Fibroblast of skin of abdomen (primary cell): ENCODE measurements at regions not wholly inside any gene's neighbourhood (a gene's known extent, or its start where the extent isn't known, plus 50 kb on each side); places are given as distances from the start of the nearest gene placed in this dataset.
A peak's percentile ranks its signal among the peaks of the same experiment; 100 is the strongest.
"Not testable (repeated sequence)": the region's sequence is repeated elsewhere in the genome, so short reads cannot be mapped to it uniquely, and the experiment has no call there.

Source experiments
- DNase-seq: peaks from one replicate; pipeline ENCODE4 v3.0.0-alpha.2; 2013

DNA sequence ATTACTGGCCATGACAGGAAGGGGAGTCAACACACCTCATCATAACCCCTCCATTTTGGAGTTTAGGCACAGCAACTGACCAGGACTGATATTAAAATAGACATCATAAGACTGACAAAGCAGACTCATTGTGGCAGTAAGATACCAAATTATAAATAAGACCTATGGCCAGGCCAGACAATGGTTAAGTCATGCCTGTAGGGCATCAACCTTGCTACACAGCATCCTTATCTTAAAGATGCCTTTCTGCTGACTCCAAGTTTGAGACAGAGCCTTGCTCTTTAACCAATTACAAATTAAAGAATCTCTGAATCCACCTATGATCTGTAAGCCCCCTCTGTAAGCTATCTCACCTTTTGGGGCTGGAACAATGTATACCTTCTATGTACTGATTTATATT lies 65.5 kb downstream of the VCX2 start:
- no peak for DNase-seq

DNA sequence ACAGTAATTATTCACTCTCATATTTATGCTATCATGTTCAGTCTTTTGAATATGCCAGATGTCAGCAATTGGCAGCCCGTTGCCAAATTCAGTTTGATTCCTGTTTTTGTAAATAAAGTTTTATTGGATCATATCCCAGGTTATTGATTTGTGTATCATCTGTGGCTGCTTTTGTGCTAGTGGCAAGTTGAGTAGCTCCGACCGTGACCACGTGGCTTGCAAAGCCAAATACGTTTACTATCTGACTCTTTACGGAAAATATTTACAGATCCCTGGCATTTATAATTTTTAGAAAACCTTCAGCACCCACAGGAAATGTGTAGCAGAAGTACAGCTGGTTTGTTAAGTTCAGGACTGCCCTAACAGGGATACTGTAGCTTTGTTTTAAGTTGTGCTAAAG lies 67.4 kb downstream of the VCX2 start:
- DNase-seq, result no peak

DNA sequence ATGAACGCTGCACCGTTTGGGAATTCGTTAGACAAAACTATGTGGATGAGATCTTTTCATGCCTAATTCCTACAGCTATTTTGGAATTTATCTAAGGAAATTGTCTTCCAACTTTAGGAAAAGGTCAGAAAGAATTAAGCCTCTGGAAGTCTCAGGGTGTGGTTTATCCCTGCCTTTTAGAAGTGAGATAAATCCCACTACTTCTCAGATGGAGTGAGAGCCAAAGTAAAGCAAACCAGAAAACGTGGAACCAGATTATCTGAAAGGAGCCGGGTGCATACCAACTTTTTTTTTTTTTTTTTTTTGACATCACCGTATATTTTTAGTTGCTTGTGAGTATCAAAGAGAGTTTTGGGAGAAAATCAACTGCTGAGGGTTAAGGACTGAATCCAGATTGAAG lies 79.6 kb downstream of the VCX2 start:
- DNase-seq, result no peak

DNA sequence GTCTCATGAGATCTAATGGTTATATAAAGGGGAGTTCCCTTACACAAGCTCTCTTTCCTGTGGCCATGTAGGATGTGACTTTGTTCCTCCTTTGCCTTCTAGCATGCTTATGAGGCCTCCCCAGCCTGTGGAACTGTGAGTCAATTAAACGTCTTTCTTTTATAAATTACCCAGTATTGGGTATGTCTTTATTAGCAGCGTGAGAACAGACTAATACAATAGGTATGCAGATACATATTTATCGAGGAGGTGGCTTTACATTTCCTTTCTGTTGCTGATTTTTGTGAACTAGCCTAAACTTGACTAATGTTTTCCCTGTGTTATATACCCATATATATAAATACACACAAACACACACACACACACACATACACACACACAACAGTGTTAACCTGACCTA lies 80.2 kb downstream of the VCX2 start:
- DNase-seq, result no peak

DNA sequence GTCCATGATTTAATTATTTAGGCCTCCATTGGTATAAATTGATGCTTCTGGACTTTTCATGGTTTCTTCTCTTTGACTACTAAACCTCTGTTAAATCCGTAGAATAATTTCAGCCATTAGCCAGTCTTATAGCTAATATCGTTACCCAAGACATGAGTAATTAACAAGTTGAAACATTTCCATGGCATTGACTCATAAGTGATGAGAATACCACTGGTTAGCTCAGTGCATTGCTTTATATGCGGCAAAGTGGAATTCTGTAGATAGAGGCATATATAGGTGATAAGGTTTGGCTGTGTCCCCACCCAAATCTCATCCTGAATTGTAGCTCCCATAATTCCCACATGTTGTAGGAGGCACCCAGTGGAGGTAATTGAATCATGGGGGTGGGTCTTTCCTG lies 80.6 kb downstream of the VCX2 start:
- no peak for DNase-seq

DNA sequence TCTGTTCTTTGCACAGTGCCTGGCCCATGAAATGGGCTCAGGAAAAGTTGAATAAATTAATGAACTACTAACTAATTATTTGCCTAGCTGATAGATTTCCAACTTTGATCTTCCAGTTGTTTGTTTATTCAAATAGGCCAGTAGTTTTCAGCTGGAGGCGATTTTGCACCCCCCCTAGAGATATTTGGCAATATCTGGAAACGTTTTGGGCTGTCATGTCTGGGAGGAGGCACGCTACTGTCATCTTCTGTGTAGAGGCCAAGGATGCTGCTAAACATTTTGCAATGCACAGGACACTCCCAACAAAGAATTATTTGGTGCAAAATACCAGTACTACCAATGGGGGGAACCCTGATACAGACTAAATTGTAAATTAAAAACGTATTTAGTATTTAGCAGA lies 81.9 kb downstream of the VCX2 start:
- DNase-seq, result no peak

DNA sequence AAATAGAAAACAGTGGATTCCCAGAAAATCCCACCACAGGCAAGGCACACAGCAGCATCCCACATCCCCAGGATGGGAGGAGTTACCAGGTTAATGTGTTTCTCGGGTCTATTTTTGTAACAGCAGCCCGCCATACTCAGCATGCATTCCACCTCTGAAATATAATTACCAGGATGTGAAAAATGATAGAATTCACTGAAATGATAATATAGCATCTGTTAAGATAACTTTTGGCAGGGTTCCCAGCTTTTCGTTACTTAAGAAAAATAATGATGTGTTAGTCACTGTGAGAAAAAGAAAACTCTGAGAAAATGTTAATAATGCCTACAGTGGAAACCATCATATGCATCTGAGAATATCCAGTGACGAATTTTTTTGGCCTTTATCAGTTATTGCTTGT lies 87.1 kb downstream of the VCX2 start:
- DNase-seq, result peak; percentile 84

DNA sequence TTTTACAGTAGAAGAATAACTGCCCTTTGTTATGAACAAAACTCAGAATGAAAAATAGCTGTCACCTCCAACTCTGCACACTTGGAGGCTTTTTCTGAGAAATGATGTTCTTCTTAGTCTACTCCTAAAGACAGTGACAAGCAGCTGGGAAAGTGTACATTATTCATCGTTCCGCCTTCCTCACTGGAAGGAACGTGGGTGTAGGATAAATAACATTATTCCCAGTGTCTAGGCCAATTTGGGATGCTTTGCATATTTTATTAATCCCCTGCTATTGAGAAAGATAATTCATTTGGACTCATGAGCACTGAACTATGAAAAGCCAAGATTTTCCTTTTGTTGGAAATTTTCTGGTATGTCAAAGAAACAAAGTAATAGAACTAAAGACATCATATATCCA lies 87.8 kb downstream of the VCX2 start:
- DNase-seq, result peak; percentile 77

DNA sequence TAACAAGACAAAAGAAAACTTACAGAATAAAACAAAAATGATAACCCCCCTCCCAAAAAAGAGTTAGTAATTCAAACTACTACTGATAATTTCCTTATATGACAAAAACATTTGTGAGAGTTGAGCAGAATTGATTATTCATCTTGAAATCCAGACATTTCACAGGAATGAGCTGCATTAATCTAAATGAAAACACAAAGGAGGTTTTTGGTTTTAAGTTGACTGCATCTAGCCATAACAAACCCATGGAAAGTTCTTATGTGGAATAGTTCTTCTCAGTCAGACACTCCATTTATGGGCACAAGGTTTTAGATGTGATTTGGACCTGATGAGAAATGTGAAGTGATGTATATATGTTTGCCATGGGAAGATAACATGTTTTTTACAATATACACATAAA lies 95.4 kb downstream of the VCX2 start:
- DNase-seq, result peak; percentile 66

DNA sequence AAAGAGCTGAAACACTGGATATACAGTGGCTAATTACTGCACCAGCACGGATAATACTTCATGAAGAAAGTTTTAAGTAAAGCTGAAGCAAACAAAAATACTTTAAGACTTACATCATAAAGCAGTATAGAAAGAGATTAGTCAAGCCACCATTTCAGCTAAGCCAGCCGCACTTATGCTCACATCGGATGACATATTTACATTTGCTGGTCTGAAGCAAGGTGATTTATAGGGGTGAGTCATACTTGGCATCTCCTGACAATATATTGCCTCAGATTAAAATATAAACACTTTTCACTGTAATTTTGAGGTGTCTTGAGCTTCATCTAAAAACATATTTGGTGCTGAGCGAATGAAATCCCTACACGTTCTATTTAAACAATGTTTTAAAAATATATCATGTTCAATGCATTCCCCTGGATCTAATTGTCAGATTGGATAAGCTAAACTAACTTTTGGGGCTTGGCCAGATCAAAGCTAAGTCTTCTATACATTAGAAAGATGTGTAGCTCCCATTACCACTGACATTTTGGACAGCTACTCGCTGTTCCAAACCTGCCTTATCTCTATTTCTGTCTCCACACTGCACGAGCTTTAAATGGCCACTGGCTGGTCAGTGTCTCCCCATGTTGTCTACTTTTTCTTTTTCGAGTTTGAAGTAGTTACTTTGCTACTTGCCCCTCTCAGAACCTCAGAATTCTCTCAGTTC lies 103.2 kb downstream of the VCX2 start:
- peak; percentile 88 for DNase-seq

DNA sequence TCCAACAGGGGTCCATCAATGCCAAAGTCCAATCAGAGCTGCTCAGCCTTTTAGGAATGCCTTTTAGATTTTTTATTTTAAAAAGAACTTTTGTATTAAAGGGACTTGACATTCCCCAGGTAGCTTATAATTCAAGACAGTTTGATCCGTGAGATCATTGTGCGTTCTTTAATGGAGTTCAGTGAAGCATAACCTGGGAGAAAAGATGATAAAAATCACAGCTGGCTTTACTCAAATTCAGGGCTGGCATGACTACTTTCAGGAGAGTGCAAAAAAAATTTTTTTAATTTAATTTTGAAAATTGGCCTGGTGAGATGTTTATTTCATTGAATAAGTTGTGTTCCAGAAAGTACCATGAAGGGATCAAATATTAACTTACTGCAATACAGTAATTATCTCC lies 118.2 kb downstream of the VCX2 start:
- DNase-seq, result no peak

DNA sequence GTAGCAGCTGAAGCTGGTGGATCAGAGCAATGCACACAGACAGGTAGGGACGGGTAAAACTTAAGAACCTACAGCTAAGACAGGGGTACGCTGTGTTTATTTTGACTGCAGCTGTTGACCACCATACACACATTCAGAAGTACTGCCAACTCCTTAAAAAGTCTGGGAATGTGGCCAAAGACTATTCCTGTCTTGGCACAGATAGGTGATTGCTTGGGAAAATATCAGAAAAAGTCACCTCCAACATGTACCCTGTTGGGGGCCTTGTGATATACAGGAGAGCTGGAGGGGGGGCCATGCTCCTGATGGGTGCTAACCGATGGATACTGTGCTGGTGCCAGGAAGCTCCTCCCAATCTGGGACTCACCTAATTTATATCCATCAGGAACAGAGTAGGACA lies 121.2 kb downstream of the VCX2 start:
- DNase-seq, result no peak

DNA sequence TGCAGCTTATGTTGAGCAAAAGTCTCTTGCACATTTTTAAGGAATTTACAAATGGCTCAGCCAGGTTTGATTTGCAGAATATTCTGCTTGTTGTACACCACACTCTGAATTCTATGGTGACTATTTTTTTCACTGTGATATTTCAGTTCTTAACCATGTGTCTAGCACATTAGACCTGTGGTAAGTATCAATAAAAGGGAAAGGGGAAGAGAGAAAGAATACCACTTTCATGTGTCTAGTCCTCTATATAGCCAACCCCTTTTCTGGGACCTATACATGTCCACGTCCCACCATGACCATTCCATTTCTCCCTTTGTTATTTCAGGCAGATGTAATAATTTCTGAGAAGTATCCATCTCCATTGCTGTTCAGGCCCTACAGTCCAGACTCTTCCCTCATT lies 121.3 kb upstream of the PNPLA4 start:
- DNase-seq, result no peak

DNA sequence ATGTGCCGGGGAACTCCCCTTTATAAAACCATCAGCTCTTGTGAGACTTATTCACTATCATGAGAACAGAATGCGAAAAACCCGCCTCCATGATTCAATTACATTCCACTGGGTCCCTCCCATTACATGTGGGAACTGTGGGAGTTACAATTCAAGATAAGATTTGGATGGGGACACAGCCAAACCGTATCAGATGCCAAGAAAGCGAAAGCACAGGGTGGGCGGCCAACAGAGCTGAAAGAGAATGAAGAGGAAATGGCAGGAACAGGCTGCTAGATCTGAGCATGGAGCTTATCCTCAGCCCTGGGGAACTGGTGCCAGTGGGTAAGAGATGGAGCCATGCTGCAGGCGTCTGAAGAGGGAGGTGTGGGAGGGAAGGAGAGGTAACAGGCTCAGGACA lies 117.7 kb upstream of the PNPLA4 start:
- DNase-seq, result peak; percentile 0

DNA sequence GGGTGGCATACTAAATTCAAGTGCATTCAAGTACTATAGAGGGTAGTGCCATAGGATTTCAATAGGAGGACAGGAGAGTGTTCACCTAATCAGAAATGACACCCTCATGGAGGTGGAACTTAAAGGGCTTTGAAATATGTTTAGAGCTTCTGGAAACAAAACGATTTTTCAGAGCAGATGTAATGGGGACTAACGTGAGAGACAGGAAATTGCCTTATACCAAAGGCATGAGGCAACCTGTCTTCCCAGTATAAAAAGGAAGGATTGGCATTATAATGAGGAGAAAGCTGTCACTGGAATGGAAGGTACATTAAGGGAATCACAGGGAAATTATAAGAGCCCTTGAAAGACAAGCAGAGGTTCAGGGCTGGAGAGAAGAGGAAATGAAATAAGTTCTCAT lies 116.3 kb upstream of the PNPLA4 start:
- no peak for DNase-seq

DNA sequence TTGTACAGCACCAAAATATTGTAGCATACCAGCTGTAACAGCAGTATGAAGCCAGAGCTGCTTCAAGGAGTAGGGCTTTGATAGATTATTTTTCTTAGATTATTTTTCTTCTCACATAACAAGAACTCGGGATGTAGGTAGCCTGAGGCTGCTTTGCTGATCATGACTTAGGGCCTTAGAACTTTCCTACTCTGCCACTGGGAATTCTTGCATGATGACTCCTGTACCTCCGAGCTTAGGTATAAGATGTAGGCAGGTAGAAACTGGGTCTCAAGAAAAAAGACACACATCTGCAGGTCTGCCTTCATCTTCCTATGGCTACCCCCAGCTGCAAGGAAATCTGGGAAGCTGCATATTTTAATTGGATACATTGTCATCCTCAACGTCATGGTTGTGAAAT lies 115.9 kb upstream of the PNPLA4 start:
- DNase-seq, result no peak

DNA sequence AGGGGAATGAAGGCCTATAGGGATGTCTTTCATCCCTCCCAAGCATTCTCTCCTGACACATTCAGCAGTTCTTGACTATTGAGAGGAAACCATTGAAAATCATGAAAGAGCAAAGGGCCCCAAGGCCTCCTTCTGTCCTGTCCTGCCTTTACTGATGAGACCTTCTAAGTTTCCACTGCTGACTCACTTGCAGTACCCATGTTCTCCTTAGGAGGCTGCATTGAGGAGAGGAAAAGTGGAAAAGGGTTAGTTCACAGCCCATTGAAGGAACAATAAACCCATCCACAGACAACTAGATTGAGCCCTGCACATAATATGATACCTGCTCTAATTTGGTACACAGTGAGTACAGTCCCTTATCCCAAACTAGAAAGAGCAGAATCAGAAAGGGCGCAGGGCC lies 115.1 kb upstream of the PNPLA4 start:
- DNase-seq, result peak; percentile 0

DNA sequence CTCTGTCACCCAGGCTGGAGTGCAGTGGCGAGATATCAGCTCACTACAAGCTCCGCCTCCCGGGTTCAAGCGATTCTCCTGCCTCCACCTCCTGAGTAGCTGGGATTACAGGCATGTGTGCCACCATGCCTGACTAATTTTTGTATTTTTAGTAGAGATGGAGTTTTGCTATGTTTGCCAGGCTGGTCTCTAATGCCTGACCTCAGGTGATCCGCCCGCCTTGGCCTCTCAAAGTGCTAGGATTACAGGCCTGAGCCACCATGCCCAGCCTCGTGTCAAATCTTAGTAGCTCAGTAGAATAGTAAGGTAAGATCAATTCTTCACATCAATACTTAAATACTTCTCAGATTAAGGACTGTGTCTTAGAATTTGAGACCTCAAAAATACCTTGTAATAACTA lies 112.5 kb upstream of the PNPLA4 start:
- DNase-seq, result not testable (repeated sequence)

DNA sequence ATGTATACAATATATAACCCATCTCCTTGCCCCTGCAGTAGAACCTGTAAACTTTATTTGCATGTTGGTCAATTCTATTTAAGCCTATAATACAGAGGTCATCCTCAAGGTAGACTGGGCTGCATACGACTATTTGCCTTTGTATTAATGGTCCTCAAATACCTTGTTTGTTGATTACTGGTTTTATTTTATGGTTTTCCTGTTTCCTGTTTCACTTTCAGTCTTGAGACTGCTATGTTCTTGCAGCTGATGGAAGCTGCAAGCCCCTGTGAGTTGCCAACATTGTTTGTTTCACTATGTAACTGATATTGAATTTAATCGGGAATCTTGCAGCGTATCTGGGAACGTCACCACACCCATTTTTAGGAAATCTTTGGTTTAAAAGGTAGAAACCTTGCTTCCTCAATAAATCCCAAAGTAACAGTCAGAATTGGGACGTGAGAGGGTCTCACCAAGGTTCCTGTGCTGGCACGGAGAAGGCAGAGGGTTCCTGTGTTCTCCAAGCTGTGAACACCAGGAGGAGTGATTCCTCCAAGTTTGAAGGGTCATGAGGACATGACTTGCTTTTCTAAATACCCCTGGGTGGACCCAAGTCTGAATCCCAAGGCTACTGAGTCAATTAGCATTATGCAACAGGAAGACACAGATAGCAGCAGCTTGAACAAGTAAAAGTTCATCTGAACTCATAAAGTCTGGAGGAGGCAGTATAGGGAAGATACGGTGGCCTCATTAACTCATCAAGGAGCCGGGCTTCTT lies 110.6 kb upstream of the PNPLA4 start:
- DNase-seq, result peak; percentile 2

DNA sequence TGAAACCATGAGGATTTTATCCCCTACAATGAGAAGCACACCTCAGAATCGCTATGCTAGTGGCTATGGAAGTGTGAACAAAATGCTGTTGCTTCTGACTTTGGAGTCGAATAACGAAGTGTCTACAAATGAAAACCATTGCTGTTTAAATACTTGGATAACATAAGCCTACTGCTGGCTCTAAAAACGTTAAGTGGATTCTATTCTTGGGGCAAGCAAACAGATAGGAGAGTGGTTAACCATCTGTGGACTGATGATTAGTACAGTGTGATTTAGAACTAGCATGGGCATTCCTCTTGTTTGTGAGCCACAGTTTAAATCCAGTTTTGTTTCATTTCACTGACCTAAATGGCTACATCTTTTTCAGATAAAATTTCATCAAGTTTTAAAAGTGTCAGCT lies 109.7 kb upstream of the PNPLA4 start:
- DNase-seq, result no peak

DNA sequence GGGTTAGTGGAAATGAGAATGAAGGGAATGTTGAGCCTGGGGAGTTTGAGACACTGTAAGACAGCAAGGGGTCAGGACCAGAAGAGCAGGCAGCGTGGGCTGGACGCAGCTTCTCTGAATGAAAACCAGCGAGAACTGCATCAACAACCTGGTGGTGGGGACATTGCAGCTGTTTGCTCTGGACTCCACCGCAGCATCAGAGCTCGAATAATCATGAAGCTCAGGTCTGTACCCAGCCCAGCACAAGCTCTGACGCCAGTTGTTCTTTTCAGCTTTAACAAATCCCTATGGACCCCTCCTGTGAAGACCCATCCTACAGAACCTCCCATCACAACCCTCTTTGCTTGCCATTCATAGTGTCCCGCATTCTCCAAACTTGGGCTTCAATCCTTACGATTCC lies 106.8 kb upstream of the PNPLA4 start:
- DNase-seq, result no peak

DNA sequence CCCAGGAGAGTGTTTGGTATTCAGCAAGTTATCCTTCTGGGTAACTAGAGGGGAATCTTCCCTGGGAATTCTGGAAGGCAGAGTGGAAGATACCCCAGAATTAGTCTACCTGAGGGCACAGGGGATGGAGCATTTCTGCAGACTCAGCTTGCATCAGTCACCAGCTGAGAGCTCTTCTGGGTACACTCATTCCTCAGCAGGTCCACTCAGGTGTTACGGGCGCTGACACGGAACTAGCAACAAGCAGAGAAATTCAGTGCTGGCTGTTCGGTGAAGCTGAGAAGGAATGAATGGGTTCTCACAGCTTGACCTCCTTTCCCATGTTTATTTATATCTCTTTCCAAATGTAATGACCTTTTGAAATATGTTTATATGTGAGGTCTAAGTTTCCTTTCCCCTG lies 106.0 kb upstream of the PNPLA4 start:
- DNase-seq, result no peak

DNA sequence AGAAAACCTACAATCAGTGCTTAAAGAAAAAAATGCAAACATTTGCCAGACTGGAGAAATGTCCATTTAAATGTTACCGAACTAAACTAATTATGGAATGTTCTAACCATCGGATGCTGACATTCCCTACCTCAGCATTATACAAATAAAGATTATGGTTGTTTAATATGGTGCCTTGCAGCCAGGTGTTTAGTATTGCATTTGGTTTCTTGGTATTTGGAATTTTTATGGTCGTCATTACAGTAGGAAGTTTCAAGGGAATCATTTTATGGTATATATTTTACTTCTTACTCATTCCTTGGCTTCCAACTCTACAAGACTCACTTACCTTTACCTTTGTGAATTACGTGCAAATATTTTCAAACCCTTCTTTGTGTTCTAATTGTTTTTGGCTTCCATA lies 103.1 kb upstream of the PNPLA4 start:
- DNase-seq, result no peak

DNA sequence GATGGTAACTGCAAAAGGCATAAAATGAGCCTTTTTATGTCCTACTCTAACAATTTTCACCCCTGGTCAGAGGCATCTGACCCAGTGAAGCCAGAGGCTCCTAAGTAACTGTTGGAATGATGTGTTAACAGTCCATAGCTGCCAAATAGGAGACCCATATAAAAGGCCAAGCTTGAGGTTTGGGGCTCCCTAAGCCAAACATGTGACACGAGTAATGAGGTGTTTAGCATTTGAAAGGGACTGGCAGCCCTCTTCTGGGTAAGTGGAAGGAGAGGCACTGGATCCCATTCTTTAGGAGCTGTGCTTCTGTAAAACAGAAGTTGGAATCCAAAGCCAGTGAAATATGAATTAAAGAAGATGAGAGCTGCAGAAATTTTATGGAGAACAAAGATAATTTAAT lies 100.6 kb upstream of the PNPLA4 start:
- DNase-seq, result no peak

DNA sequence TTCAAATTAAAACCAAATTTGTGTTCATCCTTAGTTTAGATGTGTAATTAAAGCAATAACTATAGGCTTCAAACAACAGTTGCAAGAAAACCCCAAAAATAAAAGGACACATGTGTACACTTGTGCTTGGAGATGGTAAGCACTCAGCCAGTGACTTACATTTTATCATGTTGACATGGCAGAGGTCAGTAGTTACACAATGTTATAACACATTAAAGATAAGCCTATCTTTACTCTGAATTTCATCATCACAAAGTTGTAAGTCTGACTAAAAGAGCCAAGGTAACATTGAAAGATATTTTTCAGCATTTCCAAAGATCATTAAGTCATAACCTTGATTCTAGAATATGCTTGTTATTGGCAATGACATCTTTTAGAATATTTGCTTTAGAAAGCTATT lies 98.5 kb upstream of the PNPLA4 start:
- no peak for DNase-seq
